ENCODE measurements at regions not wholly inside any gene's neighbourhood (a gene's known extent, or its start where the extent isn't known, plus 50 kb on each side); places are given as distances from the start of the nearest gene placed in this dataset.

DNA sequence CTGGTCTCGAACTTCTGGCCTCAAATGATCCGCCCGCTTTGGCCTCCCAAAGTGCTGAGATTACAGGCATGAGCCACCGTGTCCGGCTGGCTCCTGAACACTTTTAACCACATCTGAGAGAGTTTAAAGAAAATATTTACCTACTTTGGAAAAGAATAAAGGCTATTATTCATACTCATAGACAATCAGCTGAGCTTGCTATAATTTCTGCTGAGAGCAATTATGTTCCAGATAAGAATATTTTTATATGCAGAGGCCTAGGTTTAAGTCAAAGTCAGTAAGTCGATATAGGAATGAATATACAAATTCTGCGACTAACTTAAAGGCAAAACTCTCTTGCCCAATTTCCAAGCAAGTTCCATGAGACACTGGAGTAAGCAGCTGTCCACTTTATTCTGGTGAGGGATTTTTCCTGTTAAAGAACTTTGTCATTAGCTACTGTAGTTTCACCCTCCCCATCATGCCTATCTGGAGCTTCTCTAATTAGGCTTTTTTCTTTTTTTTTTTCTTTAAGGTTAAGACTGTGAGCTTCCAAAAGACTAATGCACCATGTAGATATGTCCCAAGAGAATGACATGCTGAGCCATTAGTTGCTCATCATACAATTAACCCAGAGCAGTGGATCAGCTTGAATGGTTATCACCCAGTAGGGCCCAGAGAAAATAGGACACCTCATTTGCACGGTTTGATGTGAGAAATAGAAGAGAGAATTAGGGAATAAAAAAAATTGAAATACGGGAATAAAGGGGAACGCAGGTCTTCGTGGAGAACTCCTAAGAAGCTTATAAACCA, 260.1 kb downstream of the KCNE4 start:
- TF ChIP-seq, protein P1, sequence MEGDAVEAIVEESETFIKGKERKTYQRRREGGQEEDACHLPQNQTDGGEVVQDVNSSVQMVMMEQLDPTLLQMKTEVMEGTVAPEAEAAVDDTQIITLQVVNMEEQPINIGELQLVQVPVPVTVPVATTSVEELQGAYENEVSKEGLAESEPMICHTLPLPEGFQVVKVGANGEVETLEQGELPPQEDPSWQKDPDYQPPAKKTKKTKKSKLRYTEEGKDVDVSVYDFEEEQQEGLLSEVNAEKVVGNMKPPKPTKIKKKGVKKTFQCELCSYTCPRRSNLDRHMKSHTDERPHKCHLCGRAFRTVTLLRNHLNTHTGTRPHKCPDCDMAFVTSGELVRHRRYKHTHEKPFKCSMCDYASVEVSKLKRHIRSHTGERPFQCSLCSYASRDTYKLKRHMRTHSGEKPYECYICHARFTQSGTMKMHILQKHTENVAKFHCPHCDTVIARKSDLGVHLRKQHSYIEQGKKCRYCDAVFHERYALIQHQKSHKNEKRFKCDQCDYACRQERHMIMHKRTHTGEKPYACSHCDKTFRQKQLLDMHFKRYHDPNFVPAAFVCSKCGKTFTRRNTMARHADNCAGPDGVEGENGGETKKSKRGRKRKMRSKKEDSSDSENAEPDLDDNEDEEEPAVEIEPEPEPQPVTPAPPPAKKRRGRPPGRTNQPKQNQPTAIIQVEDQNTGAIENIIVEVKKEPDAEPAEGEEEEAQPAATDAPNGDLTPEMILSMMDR (IDR thresholded peaks at IDR 0.05) = no peak
- TF ChIP-seq POLR2AphosphoS5 (IDR thresholded peaks at IDR 0.05) (no peak), EP300 (IDR thresholded peaks at IDR 0.05) (no peak)
